SK-N-SH treated with all-trans-retinoic acid at 6 μM for 48 hours (cell line): ENCODE measurements at regions not wholly inside any gene's neighbourhood (a gene's known extent, or its start where the extent isn't known, plus 50 kb on each side); places are given as distances from the start of the nearest gene placed in this dataset.

ENCODE experiments used
- CSDC2 ChIP-seq: fragments of 250-450 bp; sonication (Bioruptor Pico); IDR thresholded peaks from 2 replicates; pipeline ENCODE4 v1.5.0; 2020; ENCODE audit warnings: mild to moderate bottlenecking, moderate library complexity
- CSRNP3 ChIP-seq: fragments of 250-450 bp; sonication (Bioruptor Pico); IDR thresholded peaks from 2 replicates; pipeline ENCODE4 v1.5.1; 2021; ENCODE audit warnings: mild to moderate bottlenecking, moderate library complexity
- PATZ1 ChIP-seq: fragments of 250-450 bp; sonication (Bioruptor Pico); IDR thresholded peaks from 2 replicates; pipeline ENCODE4 v1.8.0; 2020; ENCODE audit warnings: mild to moderate bottlenecking, moderate library complexity, borderline replicate concordance
- ZC3H10 ChIP-seq: fragments of 250-450 bp; sonication (Bioruptor Pico); IDR thresholded peaks from 2 replicates; pipeline ENCODE4 v1.5.1; 2021; ENCODE audit warnings: mild to moderate bottlenecking, moderate library complexity
- ZFP3 ChIP-seq: fragments of 250-450 bp; sonication (Bioruptor Pico); IDR thresholded peaks from 2 replicates; pipeline ENCODE4 v1.5.0; 2020; ENCODE audit warnings: mild to moderate bottlenecking, moderate library complexity

DNA sequence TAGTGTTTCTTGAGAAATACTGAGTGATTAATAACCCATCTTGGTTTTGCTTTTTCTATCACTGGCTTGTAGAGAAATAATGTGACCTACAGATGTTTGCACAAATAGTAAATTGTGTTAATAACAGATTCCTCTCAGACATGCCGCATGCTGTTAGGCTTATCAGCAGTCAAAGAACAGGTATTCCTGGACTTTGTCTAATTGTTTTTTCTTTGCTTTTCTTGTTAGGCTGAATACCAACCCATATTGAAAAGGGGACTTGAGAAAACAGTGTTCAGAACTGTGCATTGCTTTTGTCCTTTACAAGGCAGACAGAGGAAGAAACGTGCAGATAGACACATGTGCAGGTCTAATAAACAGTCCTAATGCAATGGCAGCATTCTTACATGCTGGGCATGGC, 51.0 kb upstream of the RARB start:
- TF ChIP-seq PATZ1 (CRISPR knock-in tag) = no peak
- TF ChIP-seq CSRNP3 (CRISPR knock-in tag) = no peak
- no peak for TF ChIP-seq ZFP3 (CRISPR knock-in tag)
- TF ChIP-seq CSDC2 = no peak
- TF ChIP-seq ZC3H10 = no peak
